Loucy (cell line): ENCODE measurements at regions not wholly inside any gene's neighbourhood (a gene's known extent, or its start where the extent isn't known, plus 50 kb on each side); places are given as distances from the start of the nearest gene placed in this dataset.

Source experiments
- H2AFZ ChIP-seq: fragments of 200-600 bp; sonication (generic); 2 replicates; pipeline ENCODE4 v1.6.0; 2016; ENCODE audit warnings: antibody characterized with exemption, mild to moderate bottlenecking, low read length, moderate library complexity
- H3F3A ChIP-seq: fragments of 200-600 bp; 2 replicates; pipeline ENCODE4 v1.6.0; 2016; ENCODE audit warnings: antibody characterized with exemption, low read depth, mild to moderate bottlenecking
- H3K27me3 ChIP-seq: fragments of 200-600 bp; sonication (generic); 2 replicates; pipeline ENCODE4 v1.6.1; 2014; ENCODE audit warnings: low read length, mild to moderate bottlenecking; ENCODE audit not compliant: insufficient read depth, poor library complexity, severe bottlenecking
- H3K36me3 ChIP-seq: fragments of 200-600 bp; sonication (generic); 2 replicates; pipeline ENCODE4 v1.6.1; 2016; ENCODE audit warnings: low read length; ENCODE audit not compliant: insufficient read depth
- H3K4me1 ChIP-seq: fragments of 200-600 bp; sonication (generic); 2 replicates; pipeline ENCODE4 v1.5.1; 2014; ENCODE audit warnings: low read length, mild to moderate bottlenecking; ENCODE audit not compliant: insufficient read depth, poor library complexity, severe bottlenecking
- H3K4me2 ChIP-seq: fragments of 200-600 bp; sonication (generic); 2 replicates; pipeline ENCODE4 v1.6.0; 2014; ENCODE audit warnings: antibody characterized with exemption, low read length, low read depth, mild to moderate bottlenecking; ENCODE audit not compliant: poor library complexity, severe bottlenecking
- H3K4me3 ChIP-seq: fragments of 200-600 bp; sonication (generic); 2 replicates; pipeline ENCODE4 v1.5.1; 2014; ENCODE audit warnings: low read length, mild to moderate bottlenecking, mixed read lengths; ENCODE audit not compliant: poor library complexity, severe bottlenecking
- H3K79me2 ChIP-seq: fragments of 200-600 bp; sonication (generic); 2 replicates; pipeline ENCODE4 v1.6.1; 2014; ENCODE audit warnings: low read length; ENCODE audit not compliant: insufficient read depth
- H3K9ac ChIP-seq: fragments of 200-600 bp; sonication (generic); 2 replicates; pipeline ENCODE4 v1.6.0; 2014; ENCODE audit warnings: mild to moderate bottlenecking, low read depth, low read length, moderate library complexity; ENCODE audit not compliant: poor library complexity, severe bottlenecking
- H3K9me2 ChIP-seq: fragments of 200-600 bp; sonication (generic); replicated peaks from 2 replicates; pipeline ENCODE4 v1.6.1; 2016; ENCODE audit warnings: low read depth, low read length, mixed read lengths
- H3K9me3 ChIP-seq: fragments of 200-600 bp; sonication (generic); 2 replicates; pipeline ENCODE4 v1.6.1; 2014; ENCODE audit warnings: mild to moderate bottlenecking, antibody characterized with exemption, low read length, low read depth; ENCODE audit not compliant: insufficient read depth
- H4K20me1 ChIP-seq: fragments of 200-600 bp; sonication (generic); 2 replicates; pipeline ENCODE4 v1.6.0; 2014; ENCODE audit warnings: antibody characterized with exemption, low read length, mild to moderate bottlenecking; ENCODE audit not compliant: insufficient read depth, poor library complexity, severe bottlenecking
- EZH2phosphoT487 ChIP-seq: fragments of 200-600 bp; IDR thresholded peaks from 2 replicates; pipeline ENCODE4 v1.6.1; 2018; ENCODE audit warnings: antibody characterized with exemption, mild to moderate bottlenecking, moderate library complexity, borderline replicate concordance
- TF ChIP-seq, protein P1 (sequence below): fragments of 200-600 bp; sonication (generic); conservative IDR thresholded peaks from 2 replicates; pipeline ENCODE4 v1.5.1; 2014; ENCODE audit warnings: mild to moderate bottlenecking, antibody characterized with exemption, low read length

DNA sequence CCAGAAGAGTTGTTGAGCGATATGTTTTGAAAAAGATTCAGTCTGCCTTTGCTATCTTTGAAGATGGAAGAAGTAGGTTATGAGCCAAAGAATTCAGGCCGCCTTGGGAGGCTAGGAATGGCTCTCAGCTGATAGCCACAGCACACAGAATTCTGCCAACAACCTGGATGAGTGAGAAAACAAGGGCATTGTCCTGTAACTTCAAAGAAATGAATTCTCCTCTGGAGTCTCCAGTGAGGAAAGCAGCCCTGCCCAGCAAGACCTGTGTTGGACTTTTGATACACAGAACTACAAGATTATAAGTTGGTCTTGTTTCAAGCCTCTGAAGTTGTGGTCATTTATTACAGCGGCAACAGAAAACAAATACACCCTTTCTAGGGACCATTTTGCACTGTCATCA lies 509.9 kb upstream of the ZNF608 start:
- Histone ChIP-seq H3K4me2 (no peak overlapping the region), H3F3A (no peaks in the 10 kb centered on the region), H3K79me2 (no peaks in the 10 kb centered on the region), H3K9me2 (no peaks in the 10 kb centered on the region), H3K27me3 (no peaks in the 10 kb centered on the region), H3K4me3 (no peak overlapping the region), H2AFZ (no peak overlapping the region), H3K36me3 (no peaks in the 10 kb centered on the region), H3K4me1 (no peaks in the 10 kb centered on the region), H4K20me1 (no peaks in the 10 kb centered on the region), H3K9me3 (no peaks in the 10 kb centered on the region), H3K9ac (no peak overlapping the region)
- TF ChIP-seq, protein P1, sequence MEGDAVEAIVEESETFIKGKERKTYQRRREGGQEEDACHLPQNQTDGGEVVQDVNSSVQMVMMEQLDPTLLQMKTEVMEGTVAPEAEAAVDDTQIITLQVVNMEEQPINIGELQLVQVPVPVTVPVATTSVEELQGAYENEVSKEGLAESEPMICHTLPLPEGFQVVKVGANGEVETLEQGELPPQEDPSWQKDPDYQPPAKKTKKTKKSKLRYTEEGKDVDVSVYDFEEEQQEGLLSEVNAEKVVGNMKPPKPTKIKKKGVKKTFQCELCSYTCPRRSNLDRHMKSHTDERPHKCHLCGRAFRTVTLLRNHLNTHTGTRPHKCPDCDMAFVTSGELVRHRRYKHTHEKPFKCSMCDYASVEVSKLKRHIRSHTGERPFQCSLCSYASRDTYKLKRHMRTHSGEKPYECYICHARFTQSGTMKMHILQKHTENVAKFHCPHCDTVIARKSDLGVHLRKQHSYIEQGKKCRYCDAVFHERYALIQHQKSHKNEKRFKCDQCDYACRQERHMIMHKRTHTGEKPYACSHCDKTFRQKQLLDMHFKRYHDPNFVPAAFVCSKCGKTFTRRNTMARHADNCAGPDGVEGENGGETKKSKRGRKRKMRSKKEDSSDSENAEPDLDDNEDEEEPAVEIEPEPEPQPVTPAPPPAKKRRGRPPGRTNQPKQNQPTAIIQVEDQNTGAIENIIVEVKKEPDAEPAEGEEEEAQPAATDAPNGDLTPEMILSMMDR: no peak
- no peak for TF ChIP-seq EZH2phosphoT487

DNA sequence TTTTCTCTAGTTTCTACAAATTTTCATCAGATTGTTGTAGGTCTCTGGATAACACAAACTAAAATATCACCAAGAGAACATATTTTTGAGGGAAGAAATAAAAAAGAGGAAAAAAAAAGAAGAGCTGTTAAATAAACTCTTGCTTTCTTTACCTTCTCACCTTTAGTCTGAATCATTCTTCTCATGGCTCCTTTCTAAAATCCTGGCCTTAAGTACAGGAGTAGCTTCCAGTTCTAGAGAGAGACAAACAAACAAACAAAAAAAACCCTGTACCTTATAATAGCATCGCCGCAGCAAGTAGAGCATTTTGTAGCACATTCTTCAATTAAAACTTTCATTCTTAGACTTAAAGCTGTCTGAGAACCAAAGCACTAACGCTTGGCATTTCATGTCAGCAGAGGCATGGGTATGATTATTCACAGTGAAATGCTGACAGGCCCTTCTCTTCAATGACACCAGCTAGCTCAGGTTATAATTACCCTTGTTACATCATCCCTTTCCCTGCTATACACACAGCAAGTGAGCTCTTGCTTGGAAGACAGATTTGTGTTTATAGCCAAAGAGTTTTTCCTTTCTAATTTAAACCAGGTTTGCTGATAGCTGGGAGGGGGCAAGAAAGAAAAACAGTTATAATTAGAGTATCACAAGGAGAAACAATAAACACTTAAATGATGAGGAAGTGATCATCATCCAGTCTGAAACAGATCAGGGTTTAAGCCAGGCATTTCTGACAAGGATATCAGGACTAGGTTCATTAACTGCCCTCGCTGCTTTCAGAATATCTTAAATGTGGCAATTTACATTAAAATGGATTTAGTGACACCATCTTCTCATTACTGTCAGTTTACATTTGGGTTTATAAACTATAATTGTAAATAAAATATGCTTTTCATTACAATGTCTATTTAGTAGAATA lies 510.9 kb upstream of the ZNF608 start:
- no peaks in the 10 kb centered on the region for H3K36me3 ChIP-seq
- TF ChIP-seq, protein P1: no peak
- no peak for TF ChIP-seq EZH2phosphoT487
- no peaks in the 10 kb centered on the region for H3K27me3 ChIP-seq
- no peaks in the 10 kb centered on the region for H3K79me2 ChIP-seq
- no peak overlapping the region for H3K4me3 ChIP-seq
- H4K20me1 ChIP-seq: no peaks in the 10 kb centered on the region
- H3K9ac ChIP-seq: no peak overlapping the region
- H2AFZ ChIP-seq: no peak overlapping the region
- H3K9me2 ChIP-seq: no peaks in the 10 kb centered on the region
- H3F3A ChIP-seq: no peaks in the 10 kb centered on the region
- H3K9me3 ChIP-seq: no peaks in the 10 kb centered on the region
- H3K4me1 ChIP-seq: no peaks in the 10 kb centered on the region
- no peak overlapping the region for H3K4me2 ChIP-seq

DNA sequence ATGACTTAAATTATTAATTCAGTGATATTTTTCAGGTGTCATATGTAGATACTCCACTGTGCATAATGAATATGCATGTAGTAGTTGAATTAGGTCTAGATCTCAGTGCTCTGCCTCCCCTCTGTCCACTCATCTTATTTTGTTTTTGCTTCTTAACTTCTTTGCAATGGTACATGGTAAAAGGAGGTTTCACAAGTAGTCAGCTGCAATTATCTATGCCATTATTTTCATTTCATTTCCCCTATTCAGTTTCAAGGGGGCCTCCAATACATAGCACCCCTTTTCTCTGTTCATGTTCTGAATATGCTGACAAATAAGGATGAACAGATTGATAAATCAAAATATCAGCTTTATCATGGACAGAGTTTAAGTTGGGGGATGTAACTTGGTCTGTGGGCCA lies 511.6 kb upstream of the ZNF608 start:
- no peaks in the 10 kb centered on the region for H3K79me2 ChIP-seq
- no peak overlapping the region for H3K9ac ChIP-seq
- no peak for TF ChIP-seq EZH2phosphoT487
- TF ChIP-seq, protein P1: no peak
- no peak overlapping the region for H3K4me2 ChIP-seq
- no peaks in the 10 kb centered on the region for H3K36me3 ChIP-seq
- no peaks in the 10 kb centered on the region for H3K4me1 ChIP-seq
- no peak overlapping the region for H2AFZ ChIP-seq
- H3K9me3 ChIP-seq: no peaks in the 10 kb centered on the region
- no peaks in the 10 kb centered on the region for H3F3A ChIP-seq
- H3K4me3 ChIP-seq: no peak overlapping the region
- H4K20me1 ChIP-seq: no peaks in the 10 kb centered on the region
- no peaks in the 10 kb centered on the region for H3K9me2 ChIP-seq
- H3K27me3 ChIP-seq: no peaks in the 10 kb centered on the region
